ENCODE measurements at regions not wholly inside any gene's neighbourhood (a gene's known extent, or its start where the extent isn't known, plus 50 kb on each side); places are given as distances from the start of the nearest gene placed in this dataset.

- DNase-seq (ENCODE audit: low read depth), result no peak
Observed at GRCh38 chr5:133801431-133801830, 167.0 kb downstream of the C5orf15 start.

GRCh38 chr5:133799571-133800237, 168.7 kb downstream of the C5orf15 start:
- no peak for DNase-seq (ENCODE audit: low read depth)

GRCh38 chr5:133797167-133797566, 171.3 kb downstream of the C5orf15 start:
- no peak for DNase-seq (ENCODE audit: low read depth)

- no peak for DNase-seq (ENCODE audit: low read depth)
Observed at GRCh38 chr5:133796186-133796585, 172.2 kb downstream of the C5orf15 start.

GRCh38 chr5:133794771-133795415, 173.5 kb downstream of the C5orf15 start:
- no peak for DNase-seq (ENCODE audit: low read depth)

- no peak for DNase-seq (ENCODE audit: low read depth)
Observed at GRCh38 chr5:133793756-133794465, 174.5 kb downstream of the C5orf15 start.

GRCh38 chr5:133792655-133793054, 175.8 kb downstream of the C5orf15 start:
- DNase-seq (ENCODE audit: low read depth), result no peak

GRCh38 chr5:133792024-133792423, 176.4 kb downstream of the C5orf15 start:
- no peak for DNase-seq (ENCODE audit: low read depth)

GRCh38 chr5:133790898-133791297, 177.5 kb downstream of the C5orf15 start:
- DNase-seq (ENCODE audit: low read depth), result no peak

GRCh38 chr5:133789428-133789827, 177.1 kb upstream of the FSTL4 start:
- DNase-seq (ENCODE audit: low read depth), result no peak

GRCh38 chr5:133788121-133788520, 175.8 kb upstream of the FSTL4 start:
- DNase-seq (ENCODE audit: low read depth), result no peak

- no peak for DNase-seq (ENCODE audit: low read depth)
Observed at GRCh38 chr5:133786420-133786819, 174.1 kb upstream of the FSTL4 start.

GRCh38 chr5:133785182-133785581, 172.8 kb upstream of the FSTL4 start:
- no peak for DNase-seq (ENCODE audit: low read depth)

GRCh38 chr5:133783481-133783880, 171.1 kb upstream of the FSTL4 start:
- DNase-seq (ENCODE audit: low read depth), result no peak

GRCh38 chr5:133782736-133783135, 170.4 kb upstream of the FSTL4 start:
- DNase-seq (ENCODE audit: low read depth), result no peak

GRCh38 chr5:133781436-133782225, 169.3 kb upstream of the FSTL4 start:
- no peak for DNase-seq (ENCODE audit: low read depth)

- no peak for DNase-seq (ENCODE audit: low read depth)
Observed at GRCh38 chr5:133780619-133781280, 168.4 kb upstream of the FSTL4 start.

GRCh38 chr5:133779828-133780475, 167.6 kb upstream of the FSTL4 start:
- no peak for DNase-seq (ENCODE audit: low read depth)

GRCh38 chr5:133778636-133779035, 166.3 kb upstream of the FSTL4 start:
- DNase-seq (ENCODE audit: low read depth), result no peak

- no peak for DNase-seq (ENCODE audit: low read depth)
Observed at GRCh38 chr5:133777951-133778350, 165.6 kb upstream of the FSTL4 start.
